ENCODE measurements at regions not wholly inside any gene's neighbourhood (a gene's known extent, or its start where the extent isn't known, plus 50 kb on each side); places are given as distances from the start of the nearest gene placed in this dataset.

DNA sequence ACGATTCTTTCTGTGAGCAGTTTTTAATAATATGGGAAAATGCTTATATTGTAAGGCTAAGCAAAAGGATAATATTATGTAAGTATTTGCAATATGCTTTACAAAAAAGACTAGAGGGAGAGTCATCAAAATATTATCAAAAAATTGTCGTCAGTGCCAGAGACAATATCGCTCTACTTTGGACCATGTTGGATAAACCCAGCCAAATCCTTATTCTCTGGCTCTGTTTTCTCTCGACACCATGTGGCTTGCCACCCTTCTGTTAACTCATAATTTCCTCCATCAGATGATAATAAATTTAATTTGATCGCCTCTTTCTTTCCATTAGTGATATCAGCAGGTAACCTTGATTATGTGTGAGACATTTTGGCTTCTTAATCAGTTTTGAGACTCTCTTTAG lies 129.9 kb downstream of the CDC42EP3 start:
- ChIA-PET CTCF (interaction anchor here (0.6 to 2.4 kb wide), 3 partner anchors 104 to 440 kb away, joined by 3 to 8 read pairs (median 3); no protein-coding TSS in a partner anchor), POLR2A (no interaction called here)
- H3K4me3 Mint-ChIP-seq = no peak overlapping the region
- ATAC-seq (no peak), DNase-seq (no peak)
- H3K27me3 Mint-ChIP-seq = no peaks in the 10 kb centered on the region
- H3K4me1 Mint-ChIP-seq (ENCODE audit: low read depth) = peaks cover 2% of the 10 kb centered on the region
- intact Hi-C loops (cut with micrococcal nuclease) = loop anchor here (10.0 kb wide), 1 partner anchor 333 kb away; no protein-coding TSS in a partner anchor
- no peaks in the 10 kb centered on the region for H3K36me3 Mint-ChIP-seq (ENCODE audit: low read depth)
- TF ChIP-seq, protein P1, sequence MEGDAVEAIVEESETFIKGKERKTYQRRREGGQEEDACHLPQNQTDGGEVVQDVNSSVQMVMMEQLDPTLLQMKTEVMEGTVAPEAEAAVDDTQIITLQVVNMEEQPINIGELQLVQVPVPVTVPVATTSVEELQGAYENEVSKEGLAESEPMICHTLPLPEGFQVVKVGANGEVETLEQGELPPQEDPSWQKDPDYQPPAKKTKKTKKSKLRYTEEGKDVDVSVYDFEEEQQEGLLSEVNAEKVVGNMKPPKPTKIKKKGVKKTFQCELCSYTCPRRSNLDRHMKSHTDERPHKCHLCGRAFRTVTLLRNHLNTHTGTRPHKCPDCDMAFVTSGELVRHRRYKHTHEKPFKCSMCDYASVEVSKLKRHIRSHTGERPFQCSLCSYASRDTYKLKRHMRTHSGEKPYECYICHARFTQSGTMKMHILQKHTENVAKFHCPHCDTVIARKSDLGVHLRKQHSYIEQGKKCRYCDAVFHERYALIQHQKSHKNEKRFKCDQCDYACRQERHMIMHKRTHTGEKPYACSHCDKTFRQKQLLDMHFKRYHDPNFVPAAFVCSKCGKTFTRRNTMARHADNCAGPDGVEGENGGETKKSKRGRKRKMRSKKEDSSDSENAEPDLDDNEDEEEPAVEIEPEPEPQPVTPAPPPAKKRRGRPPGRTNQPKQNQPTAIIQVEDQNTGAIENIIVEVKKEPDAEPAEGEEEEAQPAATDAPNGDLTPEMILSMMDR (IDR thresholded peaks at IDR 0.05) = no peak
- H3K9me3 Mint-ChIP-seq = no peaks in the 10 kb centered on the region
- H3K27ac Mint-ChIP-seq = no peak overlapping the region

DNA sequence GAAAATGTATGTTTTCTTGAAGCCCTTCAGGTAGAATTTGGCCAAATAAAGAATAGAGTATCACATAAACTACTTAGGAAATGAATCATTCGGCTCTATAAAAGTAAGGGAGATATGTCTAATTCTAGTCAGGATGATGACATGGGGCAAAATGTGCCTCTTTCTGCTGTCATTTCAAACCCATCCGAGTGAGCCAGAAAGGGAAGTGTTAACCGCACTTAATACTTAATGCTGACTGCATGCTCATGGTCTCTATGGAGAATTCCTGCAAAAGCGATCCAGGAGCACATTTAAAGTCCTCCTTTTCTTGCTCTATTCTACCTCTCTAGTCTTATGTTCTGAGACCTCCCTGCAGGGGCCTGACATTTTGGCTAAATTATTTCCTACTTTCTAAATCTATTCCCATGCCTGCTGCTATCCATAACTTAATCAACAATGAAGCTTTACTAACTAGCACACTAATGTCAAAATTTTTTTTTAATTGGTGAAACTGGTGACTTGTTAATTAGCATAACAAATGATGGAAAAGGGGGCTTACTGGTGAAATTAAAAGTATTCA lies 127.4 kb downstream of the CDC42EP3 start:
- TF ChIP-seq, protein P1 (IDR thresholded peaks at IDR 0.05) = no peak
- H3K4me1 Mint-ChIP-seq (ENCODE audit: low read depth) = peaks cover 5% of the 10 kb centered on the region
- H3K4me3 Mint-ChIP-seq = no peak overlapping the region
- no peaks in the 10 kb centered on the region for H3K36me3 Mint-ChIP-seq (ENCODE audit: low read depth)
- ChIA-PET POLR2A (no interaction called here), CTCF (interaction anchor here (1.3 kb wide), 1 partner anchor 145 kb away, joined by 3 read pairs; no protein-coding TSS in a partner anchor)
- H3K27ac Mint-ChIP-seq = no peak overlapping the region
- DNase-seq = no peak
- no peaks in the 10 kb centered on the region for H3K9me3 Mint-ChIP-seq
- intact Hi-C loops (cut with micrococcal nuclease) = loop anchor here (10.0 kb wide), 1 partner anchor 331 kb away; no protein-coding TSS in a partner anchor
- no peak for ATAC-seq
- H3K27me3 Mint-ChIP-seq = no peaks in the 10 kb centered on the region

GRCh38 chr2:37544591-37545031 lies 126.8 kb downstream of the CDC42EP3 start:
- no peaks in the 10 kb centered on the region for H3K36me3 Mint-ChIP-seq (ENCODE audit: low read depth)
- POLR2A ChIA-PET = no interaction called here
- ATAC-seq (no peak), DNase-seq (no peak)
- TF ChIP-seq, protein P1 (IDR thresholded peaks at IDR 0.05) = no peak
- H3K27me3 Mint-ChIP-seq = no peaks in the 10 kb centered on the region
- no peak overlapping the region for H3K4me3 Mint-ChIP-seq
- no peak overlapping the region for H3K27ac Mint-ChIP-seq
- CTCF ChIA-PET = interaction anchor here (1.3 kb wide), 1 partner anchor 145 kb away, joined by 3 read pairs; no protein-coding TSS in a partner anchor
- no peaks in the 10 kb centered on the region for H3K9me3 Mint-ChIP-seq
- intact Hi-C loops (cut with micrococcal nuclease) = loop anchor here (5.0 to 10.0 kb wide), 2 partner anchors 288 to 330 kb away; no protein-coding TSS in a partner anchor
- H3K4me1 Mint-ChIP-seq (ENCODE audit: low read depth) = peaks cover 5% of the 10 kb centered on the region

DNA sequence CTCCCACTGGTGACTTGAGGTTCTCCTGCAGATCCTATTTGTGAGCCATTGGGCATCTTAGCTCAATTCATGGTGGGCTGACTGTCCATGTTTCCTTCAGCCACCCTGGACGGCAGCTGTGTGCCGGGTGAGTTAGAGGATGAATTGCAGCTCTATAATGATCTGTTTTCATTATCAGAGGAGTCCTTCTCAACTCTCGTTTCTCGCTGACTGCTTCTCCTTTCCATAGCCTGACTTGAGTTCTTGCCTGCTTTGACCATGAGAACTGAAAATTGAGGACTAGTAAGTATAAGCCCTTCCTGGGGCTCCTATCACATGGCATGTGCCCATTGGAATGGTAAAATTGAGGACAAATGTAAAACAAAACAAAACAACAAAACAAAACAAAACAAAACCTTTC lies 121.8 kb downstream of the CDC42EP3 start:
- Mint-ChIP-seq H3K36me3 (ENCODE audit: low read depth) (no peaks in the 10 kb centered on the region), H3K9me3 (no peaks in the 10 kb centered on the region), H3K4me1 (ENCODE audit: low read depth) (peaks cover 23% of the 10 kb centered on the region), H3K27me3 (no peaks in the 10 kb centered on the region), H3K27ac (no peak overlapping the region), H3K4me3 (no peak overlapping the region)
- no peak for DNase-seq
- POLR2A ChIA-PET = interaction anchor here (0.6 to 1.2 kb wide), 2 partner anchors 162 to 395 kb away, joined by 3 read pairs; no protein-coding TSS in a partner anchor
- intact Hi-C loops (cut with micrococcal nuclease) = loop anchor here (5.0 to 10.0 kb wide), 2 partner anchors 283 to 325 kb away; no protein-coding TSS in a partner anchor
- TF ChIP-seq, protein P1 (IDR thresholded peaks at IDR 0.05) = no peak
- CTCF ChIA-PET = interaction anchor here (1.2 to 3.9 kb wide), 3 partner anchors 13 to 135 kb away, joined by 3 to 13 read pairs (median 4); no protein-coding TSS in a partner anchor
- no peak for ATAC-seq

- Mint-ChIP-seq H3K27me3 (no peaks in the 10 kb centered on the region), H3K36me3 (ENCODE audit: low read depth) (no peaks in the 10 kb centered on the region), H3K27ac (no peak overlapping the region), H3K4me3 (no peak overlapping the region), H3K9me3 (no peaks in the 10 kb centered on the region), H3K4me1 (ENCODE audit: low read depth) (peaks cover 23% of the 10 kb centered on the region)
- ChIA-PET POLR2A (interaction anchor here (0.6 to 1.5 kb wide), 3 partner anchors 35 to 396 kb away, joined by 3 read pairs; no protein-coding TSS in a partner anchor), CTCF (interaction anchor here (1.2 to 3.9 kb wide), 2 partner anchors 18 to 135 kb away, joined by 3 to 13 read pairs; no protein-coding TSS in a partner anchor)
- TF ChIP-seq, protein P1 (IDR thresholded peaks at IDR 0.05) = no peak
- ATAC-seq = no peak
- intact Hi-C loops (cut with micrococcal nuclease) = no loop called here
- no peak for DNase-seq
These were observed 121.3 kb downstream of the CDC42EP3 start for GRCh38 chr2:37550190-37550589.
